Thyroid gland (tissue), 4 donors: ENCODE measurements at regions not wholly inside any gene's neighbourhood (a gene's known extent, or its start where the extent isn't known, plus 50 kb on each side); places are given as distances from the start of the nearest gene placed in this dataset.

Experiments used
- DNase-seq, 2 donors: peaks; one replicate each; pipeline ENCODE4 v3.0.0-alpha.2; 2019
- H3K27ac ChIP-seq, 3 donors: fragments of 200-600 bp; sonication (generic); 1 replicate in 2 of 3; 2 replicates in 1 of 3; pipeline ENCODE4 v1.5.1; 2016 to 2019; ENCODE audit warnings: mild to moderate bottlenecking in 1 of 3, moderate library complexity in 1 of 3
- H3K27me3 ChIP-seq: fragments of 200-600 bp; sonication (generic); one replicate; pipeline ENCODE4 v1.5.1; 2019
- H3K36me3 ChIP-seq, 2 donors: fragments of 200-600 bp; sonication (generic); one replicate each; pipeline ENCODE4 v1.5.1; 2016 to 2019
- H3K4me1 ChIP-seq, 2 donors: fragments of 200-600 bp; sonication (generic); one replicate each; pipeline ENCODE4 v1.5.1; 2017 to 2019
- H3K4me3 ChIP-seq, 3 donors: fragments of 200-600 bp; sonication (generic); replicated peaks in 1 of 3; 1 replicate in 2 of 3; 2 replicates in 1 of 3; pipeline ENCODE4 v1.5.1; 2016; ENCODE audit warnings: mild to moderate bottlenecking in 1 of 3
- H3K9me3 ChIP-seq: fragments of 200-600 bp; sonication (generic); one replicate; pipeline ENCODE4 v1.5.1; 2017
- POLR2A ChIP-seq, 2 donors: fragments of 450-650 bp; IDR thresholded peaks; one replicate each; pipeline ENCODE4 v1.6.1; 2017; ENCODE audit warnings: antibody characterized with exemption in 2 of 2, mild to moderate bottlenecking in 2 of 2, moderate library complexity in 1 of 2
- WGBS, 2 donors: methylation state at CpG; one replicate each; pipeline ENCODE4 v1.1.5; 2017; 5-methylcytosine and 5-hydroxymethylcytosine counted together
- intact Hi-C: fragments of 100-400 bp; cut with DNase I; formaldehyde crosslinking; loops from one replicate; pipeline ENCODE4 v1.15.1; 2023
- TF ChIP-seq, protein P1 (sequence below), 6 experiments: fragments of 200-600 bp in 3 of 6; fragments of 450-650 bp in 3 of 6; sonication (generic) in 3 of 6; IDR thresholded peaks; one replicate each; pipeline ENCODE4 v1.5.1; 2016 to 2019; ENCODE audit warnings: antibody characterized with exemption in 6 of 6, mild to moderate bottlenecking in 2 of 6, inconsistent platforms in 1 of 6, moderate library complexity in 1 of 6

DNA sequence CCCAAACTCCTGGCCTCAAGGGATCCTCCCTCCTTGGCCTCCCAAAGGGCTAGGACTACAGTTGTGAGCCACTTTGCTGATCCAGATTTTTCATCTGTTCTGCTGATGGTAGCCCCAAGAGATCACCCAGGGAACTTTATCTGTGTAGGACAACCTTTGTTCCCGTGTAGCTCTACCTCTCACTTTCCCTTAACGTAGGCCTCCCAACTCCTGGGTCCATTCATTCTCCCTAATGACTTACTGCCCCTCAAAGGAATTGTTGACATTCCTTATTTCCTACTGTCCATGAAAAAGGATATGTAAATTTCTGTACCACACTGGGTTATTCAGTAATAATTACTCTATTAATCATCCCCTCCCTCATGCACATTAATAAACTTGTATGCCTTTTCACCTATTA is 51.0 kb upstream of the PHF24 start:
- intact Hi-C loops: loop anchor here (10.0 kb wide), 1 partner anchor 568 kb away; no protein-coding TSS in a partner anchor

DNA sequence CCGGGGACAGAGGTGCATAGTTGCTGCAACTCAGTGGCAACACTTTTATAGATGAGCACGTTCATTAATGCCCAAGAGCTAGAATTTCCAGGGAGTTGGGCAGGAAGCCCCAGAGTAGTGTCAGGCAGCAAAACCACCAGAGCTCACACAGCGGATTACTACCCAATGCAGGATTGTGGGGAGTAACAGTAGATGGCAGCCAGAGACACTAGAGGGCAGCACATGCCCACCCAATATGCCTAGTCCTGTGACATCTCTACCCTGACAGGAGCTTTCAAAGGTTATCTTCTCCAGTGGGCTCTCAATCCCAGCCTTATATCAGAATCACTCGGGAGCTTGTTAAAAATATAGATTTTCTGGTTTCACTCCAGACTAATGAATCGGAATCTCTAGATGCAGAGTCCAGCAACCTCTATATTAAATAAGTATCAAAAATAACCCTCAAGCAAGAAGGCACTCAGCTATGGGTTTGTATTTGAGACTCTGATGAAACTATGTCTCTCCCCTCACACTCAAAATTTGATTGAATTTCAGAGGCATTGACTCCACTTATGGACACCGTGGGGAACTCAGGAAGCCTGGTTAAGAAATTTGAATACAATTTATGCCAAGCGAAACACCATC is 58.4 kb upstream of the PHF24 start:
- intact Hi-C loops: loop anchor here (5.0 to 10.0 kb wide), 2 partner anchors 88 to 575 kb away; partner anchors contain the start of gene DNAJB5
- H3K4me1 ChIP-seq: no peaks in the 10 kb centered on the region
- no peak for TF ChIP-seq POLR2A (IDR thresholded peaks at IDR 0.05)
- TF ChIP-seq, protein P1, sequence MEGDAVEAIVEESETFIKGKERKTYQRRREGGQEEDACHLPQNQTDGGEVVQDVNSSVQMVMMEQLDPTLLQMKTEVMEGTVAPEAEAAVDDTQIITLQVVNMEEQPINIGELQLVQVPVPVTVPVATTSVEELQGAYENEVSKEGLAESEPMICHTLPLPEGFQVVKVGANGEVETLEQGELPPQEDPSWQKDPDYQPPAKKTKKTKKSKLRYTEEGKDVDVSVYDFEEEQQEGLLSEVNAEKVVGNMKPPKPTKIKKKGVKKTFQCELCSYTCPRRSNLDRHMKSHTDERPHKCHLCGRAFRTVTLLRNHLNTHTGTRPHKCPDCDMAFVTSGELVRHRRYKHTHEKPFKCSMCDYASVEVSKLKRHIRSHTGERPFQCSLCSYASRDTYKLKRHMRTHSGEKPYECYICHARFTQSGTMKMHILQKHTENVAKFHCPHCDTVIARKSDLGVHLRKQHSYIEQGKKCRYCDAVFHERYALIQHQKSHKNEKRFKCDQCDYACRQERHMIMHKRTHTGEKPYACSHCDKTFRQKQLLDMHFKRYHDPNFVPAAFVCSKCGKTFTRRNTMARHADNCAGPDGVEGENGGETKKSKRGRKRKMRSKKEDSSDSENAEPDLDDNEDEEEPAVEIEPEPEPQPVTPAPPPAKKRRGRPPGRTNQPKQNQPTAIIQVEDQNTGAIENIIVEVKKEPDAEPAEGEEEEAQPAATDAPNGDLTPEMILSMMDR (IDR thresholded peaks at IDR 0.05): peak; percentile 26 to 85 (median 75)
- H3K27ac ChIP-seq: no peak overlapping the region
- peak; percentile 76 to 79 for DNase-seq
- no peak overlapping the region for H3K4me3 ChIP-seq
- 28% methylated on average over 7 of the region's 7 CpGs for WGBS, 2 donors
- H3K36me3 ChIP-seq: no peaks in the 10 kb centered on the region
- no peaks in the 10 kb centered on the region for H3K9me3 ChIP-seq
- H3K27me3 ChIP-seq: no peaks in the 10 kb centered on the region

More for the DNA sequence above, 51.0 kb upstream of the PHF24 start:
- no peaks in the 10 kb centered on the region for H3K36me3 ChIP-seq
- 78% methylated on average over 2 of the region's 2 CpGs for WGBS, 2 donors
- TF ChIP-seq, protein P1 (IDR thresholded peaks at IDR 0.05): no peak
- TF ChIP-seq POLR2A (IDR thresholded peaks at IDR 0.05): no peak
- no peaks in the 10 kb centered on the region for H3K4me1 ChIP-seq
- no peaks in the 10 kb centered on the region for H3K27me3 ChIP-seq
- no peak overlapping the region for H3K27ac ChIP-seq
- H3K4me3 ChIP-seq: no peak overlapping the region
- DNase-seq: no peak
- H3K9me3 ChIP-seq: no peaks in the 10 kb centered on the region

DNA sequence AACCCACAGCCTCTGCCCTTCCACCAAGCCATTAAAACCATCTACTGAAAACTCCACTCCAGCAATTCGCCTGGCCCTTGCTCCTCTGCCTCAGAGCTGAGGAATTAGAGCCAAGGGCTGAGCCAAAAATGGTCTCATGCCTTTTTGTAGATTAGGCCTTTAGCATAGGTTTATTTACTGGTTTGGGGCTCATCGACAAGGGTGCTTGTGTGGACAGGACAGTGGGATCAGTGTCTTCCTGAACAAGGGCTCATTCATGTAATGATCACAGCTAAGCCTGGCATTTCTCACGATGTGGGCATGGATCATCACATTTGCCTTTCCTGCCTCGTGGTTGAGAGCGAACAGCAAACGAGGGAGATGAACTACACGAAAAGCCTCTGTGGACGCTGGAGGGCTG is 59.2 kb upstream of the PHF24 start:
- H3K4me1 ChIP-seq: no peaks in the 10 kb centered on the region
- 62 to 69% methylated on average over 8 of the region's 8 CpGs for WGBS, 2 donors
- no peak overlapping the region for H3K4me3 ChIP-seq
- TF ChIP-seq, protein P1 (IDR thresholded peaks at IDR 0.05): no peak
- TF ChIP-seq POLR2A (IDR thresholded peaks at IDR 0.05): no peak
- DNase-seq: no peak
- H3K27ac ChIP-seq: no peak overlapping the region
- H3K27me3 ChIP-seq: no peaks in the 10 kb centered on the region
- H3K9me3 ChIP-seq: no peaks in the 10 kb centered on the region
- intact Hi-C loops: loop anchor here (5.0 kb wide), 1 partner anchor 88 kb away; the partner anchor contains the start of gene DNAJB5
- H3K36me3 ChIP-seq: no peaks in the 10 kb centered on the region

DNA sequence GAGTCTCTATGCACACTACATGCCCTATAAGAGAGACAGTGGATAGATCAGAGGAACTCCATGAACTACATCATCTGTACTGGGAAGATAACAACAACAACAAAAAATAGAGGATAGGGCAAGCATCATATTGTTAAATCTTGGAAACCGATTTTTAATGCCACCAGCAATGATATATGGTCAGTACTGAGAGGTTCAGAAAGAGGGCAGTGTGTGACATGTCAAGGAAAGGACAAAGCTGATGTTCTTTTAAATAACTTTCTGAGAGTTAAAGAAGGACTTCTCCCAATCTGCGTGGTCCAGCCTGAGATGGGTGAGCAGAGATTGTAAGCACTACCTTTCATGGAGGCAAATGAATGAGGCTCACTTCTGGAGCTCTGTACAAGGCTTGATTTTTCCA is 62.0 kb upstream of the PHF24 start:
- no peak overlapping the region for H3K27ac ChIP-seq
- no peak for DNase-seq
- H3K27me3 ChIP-seq: no peaks in the 10 kb centered on the region
- intact Hi-C loops: loop anchor here (5.0 kb wide), 1 partner anchor 91 kb away; the partner anchor contains the start of gene DNAJB5
- WGBS, 2 donors: 19 to 34% methylated on average over 2 of the region's 2 CpGs
- H3K36me3 ChIP-seq: no peaks in the 10 kb centered on the region
- no peaks in the 10 kb centered on the region for H3K9me3 ChIP-seq
- H3K4me3 ChIP-seq: no peak overlapping the region
- H3K4me1 ChIP-seq: no peaks in the 10 kb centered on the region
- no peak for TF ChIP-seq POLR2A (IDR thresholded peaks at IDR 0.05)
- TF ChIP-seq, protein P1 (IDR thresholded peaks at IDR 0.05): no peak

DNA sequence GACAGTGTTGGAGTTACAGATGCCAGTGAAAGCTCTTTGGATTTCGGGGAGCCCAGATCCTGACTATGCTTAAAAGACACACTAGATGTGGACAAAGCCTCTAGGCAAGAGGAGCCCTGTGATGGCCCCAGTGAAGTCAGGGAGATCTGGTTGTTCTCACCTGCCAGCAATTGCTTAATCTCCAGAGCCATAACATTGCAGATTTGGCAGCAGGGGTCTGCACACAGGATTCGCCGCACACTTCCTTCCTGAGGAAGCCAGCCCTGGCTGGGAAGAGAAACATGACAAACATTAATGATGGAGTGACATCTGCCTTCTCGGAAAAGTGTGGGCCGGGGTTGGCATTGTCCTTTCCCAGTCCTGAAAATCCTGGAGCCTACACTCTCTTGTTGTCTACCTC is 65.2 kb upstream of the PHF24 start:
- no peaks in the 10 kb centered on the region for H3K9me3 ChIP-seq
- intact Hi-C loops: no loop called here

More for the DNA sequence above, 65.2 kb upstream of the PHF24 start:
- DNase-seq: peak; percentile 3 to 10
- Histone ChIP-seq H3K4me1 (no peaks in the 10 kb centered on the region), H3K4me3 (no peak overlapping the region), H3K27ac (no peak overlapping the region), H3K36me3 (no peaks in the 10 kb centered on the region), H3K27me3 (no peaks in the 10 kb centered on the region)
- 46 to 65% methylated on average over 3 to 5 of the region's 5 CpGs for WGBS, 2 donors
- TF ChIP-seq, protein P1 (IDR thresholded peaks at IDR 0.05): no peak
- no peak for TF ChIP-seq POLR2A (IDR thresholded peaks at IDR 0.05)
